ENCODE measurements at regions not wholly inside any gene's neighbourhood (a gene's known extent, or its start where the extent isn't known, plus 50 kb on each side); places are given as distances from the start of the nearest gene placed in this dataset.

DNA sequence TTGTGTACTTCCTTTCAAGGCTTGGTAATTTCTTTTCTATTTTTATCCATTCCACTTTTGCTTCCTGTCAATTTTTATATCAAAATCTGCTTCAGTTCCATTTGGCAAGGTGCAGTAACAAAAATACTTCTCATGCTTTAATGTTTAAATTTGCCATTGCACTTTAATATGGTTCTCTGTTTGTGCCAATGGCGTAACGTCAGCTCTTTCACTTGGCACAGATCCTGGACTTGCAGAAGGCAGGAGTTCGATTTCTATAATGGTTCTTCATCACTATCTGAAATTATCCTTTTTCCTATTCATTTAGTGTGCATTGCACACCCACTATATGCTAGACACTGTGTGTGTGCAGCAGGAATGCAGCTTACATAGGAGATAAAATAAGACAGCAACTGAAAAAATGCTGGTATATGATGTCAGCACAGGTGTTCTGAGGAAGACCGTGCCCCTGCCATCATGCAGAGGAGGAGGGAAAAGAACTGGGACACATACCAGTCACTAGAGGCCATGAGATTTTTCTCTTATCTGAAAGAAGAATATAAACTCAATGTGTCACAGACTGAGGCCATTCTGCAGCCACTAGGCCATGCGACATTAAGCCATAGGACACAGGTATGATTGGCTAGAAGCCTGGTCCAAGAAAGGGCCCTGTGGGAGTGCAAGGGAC, 298.2 kb downstream of the RPAP3 start:
- TF ChIP-seq, protein P1, sequence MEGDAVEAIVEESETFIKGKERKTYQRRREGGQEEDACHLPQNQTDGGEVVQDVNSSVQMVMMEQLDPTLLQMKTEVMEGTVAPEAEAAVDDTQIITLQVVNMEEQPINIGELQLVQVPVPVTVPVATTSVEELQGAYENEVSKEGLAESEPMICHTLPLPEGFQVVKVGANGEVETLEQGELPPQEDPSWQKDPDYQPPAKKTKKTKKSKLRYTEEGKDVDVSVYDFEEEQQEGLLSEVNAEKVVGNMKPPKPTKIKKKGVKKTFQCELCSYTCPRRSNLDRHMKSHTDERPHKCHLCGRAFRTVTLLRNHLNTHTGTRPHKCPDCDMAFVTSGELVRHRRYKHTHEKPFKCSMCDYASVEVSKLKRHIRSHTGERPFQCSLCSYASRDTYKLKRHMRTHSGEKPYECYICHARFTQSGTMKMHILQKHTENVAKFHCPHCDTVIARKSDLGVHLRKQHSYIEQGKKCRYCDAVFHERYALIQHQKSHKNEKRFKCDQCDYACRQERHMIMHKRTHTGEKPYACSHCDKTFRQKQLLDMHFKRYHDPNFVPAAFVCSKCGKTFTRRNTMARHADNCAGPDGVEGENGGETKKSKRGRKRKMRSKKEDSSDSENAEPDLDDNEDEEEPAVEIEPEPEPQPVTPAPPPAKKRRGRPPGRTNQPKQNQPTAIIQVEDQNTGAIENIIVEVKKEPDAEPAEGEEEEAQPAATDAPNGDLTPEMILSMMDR (IDR thresholded peaks at IDR 0.05): no peak
- Mint-ChIP-seq H3K27ac (no peak overlapping the region), H3K36me3 (no peaks in the 10 kb centered on the region), H3K9me3 (peaks cover 0 to 1% (median 0%) of the 10 kb centered on the region in 7 donors), H3K27me3 (ENCODE audit: low read depth in 3 of 3) (peaks cover 1 to 6% (median 5%) of the 10 kb centered on the region in 3 donors), H3K4me3 (no peak overlapping the region), H3K4me1 (peaks cover 3% of the 10 kb centered on the region)
- Histone ChIP-seq H3K79me2 (ENCODE audit: insufficient read depth, low read length) (no peaks in the 10 kb centered on the region), H3K9ac (ENCODE audit: insufficient read depth, low read length, poor library complexity, severe bottlenecking) (no peak overlapping the region), H3K4me1 (ENCODE audit: control insufficient read depth in 1 of 2, insufficient read depth in 2 of 2, low read length in 2 of 2) (no peaks in the 10 kb centered on the region), H3K27me3 (ENCODE audit: control insufficient read depth in 2 of 2, insufficient read depth in 2 of 2, low read length in 2 of 2) (no peaks in the 10 kb centered on the region), H3K4me2 (replicated peaks; ENCODE audit: extremely low read depth, low read length, poor library complexity, severe bottlenecking) (no peak overlapping the region), H2AFZ (ENCODE audit: insufficient read depth, low read depth, low read length, poor library complexity, severe bottlenecking) (no peak overlapping the region), H4K20me1 (ENCODE audit: insufficient read depth, low read length) (no peaks in the 10 kb centered on the region), H3K9me3 (replicated peaks in 1 of 2; ENCODE audit: control insufficient read depth in 1 of 2, insufficient read depth in 1 of 2, low read length in 2 of 2) (no peaks in the 10 kb centered on the region), H3K36me3 (replicated peaks in 1 of 2; ENCODE audit: control insufficient read depth in 1 of 2, insufficient read depth in 2 of 2, low read length in 2 of 2) (no peaks in the 10 kb centered on the region), H3K27ac (ENCODE audit: low read depth in 1 of 2, low read length in 2 of 2) (no peak overlapping the region), H3K4me3 (replicated peaks in 1 of 3; ENCODE audit: low read depth in 2 of 3, low read length in 3 of 3) (no peak overlapping the region)
- no peak for DNase-seq
- intact Hi-C loops (cut with micrococcal nuclease): loop anchor here (5.0 to 10.0 kb wide), 3 partner anchors 53 to 375 kb away; no protein-coding TSS in a partner anchor
- 73% methylated on average over 3 of the region's 5 CpGs for WGBS (ENCODE audit: insufficient coverage)

DNA sequence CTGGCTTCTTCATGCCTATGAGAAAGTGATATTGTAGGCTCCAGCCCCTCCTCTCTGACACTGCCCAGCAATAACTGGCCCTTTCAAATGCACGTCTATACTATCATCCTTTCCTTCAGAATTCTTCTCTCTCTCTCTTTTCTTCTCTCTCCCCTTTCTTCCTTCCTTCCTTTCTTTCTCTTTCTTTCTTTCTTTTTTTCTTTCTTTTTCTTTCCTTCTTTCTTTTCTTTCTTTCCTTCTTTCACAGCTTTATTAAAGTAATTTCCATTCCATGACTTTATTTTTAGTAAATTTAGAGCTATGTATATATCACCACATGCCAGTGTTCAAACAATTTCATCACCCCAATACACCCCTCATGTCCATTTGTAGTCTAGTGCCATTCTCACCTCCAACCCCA, 302.1 kb downstream of the RPAP3 start:
- Histone ChIP-seq H2AFZ (ENCODE audit: insufficient read depth, low read depth, low read length, poor library complexity, severe bottlenecking) (no peak overlapping the region), H3K4me2 (replicated peaks; ENCODE audit: extremely low read depth, low read length, poor library complexity, severe bottlenecking) (no peak overlapping the region), H3K4me3 (replicated peaks in 1 of 3; ENCODE audit: low read depth in 2 of 3, low read length in 3 of 3) (no peak overlapping the region), H4K20me1 (ENCODE audit: insufficient read depth, low read length) (no peaks in the 10 kb centered on the region), H3K27me3 (ENCODE audit: control insufficient read depth in 2 of 2, insufficient read depth in 2 of 2, low read length in 2 of 2) (no peaks in the 10 kb centered on the region), H3K9ac (ENCODE audit: insufficient read depth, low read length, poor library complexity, severe bottlenecking) (no peak overlapping the region), H3K4me1 (ENCODE audit: control insufficient read depth in 1 of 2, insufficient read depth in 2 of 2, low read length in 2 of 2) (peaks cover 0 to 4% of the 10 kb centered on the region in 2 donors), H3K36me3 (replicated peaks in 1 of 2; ENCODE audit: control insufficient read depth in 1 of 2, insufficient read depth in 2 of 2, low read length in 2 of 2) (no peaks in the 10 kb centered on the region), H3K27ac (ENCODE audit: low read depth in 1 of 2, low read length in 2 of 2) (no peak overlapping the region), H3K79me2 (ENCODE audit: insufficient read depth, low read length) (no peaks in the 10 kb centered on the region), H3K9me3 (replicated peaks in 1 of 2; ENCODE audit: control insufficient read depth in 1 of 2, insufficient read depth in 1 of 2, low read length in 2 of 2) (no peaks in the 10 kb centered on the region)
- Mint-ChIP-seq H3K36me3 (no peaks in the 10 kb centered on the region), H3K4me3 (no peak overlapping the region), H3K4me1 (peaks cover 12% of the 10 kb centered on the region), H3K27me3 (ENCODE audit: low read depth in 3 of 3) (peaks cover 0 to 6% (median 2%) of the 10 kb centered on the region in 3 donors), H3K9me3 (peaks cover 4 to 19% (median 7%) of the 10 kb centered on the region in 7 donors), H3K27ac (no peak overlapping the region)
- intact Hi-C loops (cut with micrococcal nuclease): loop anchor here (10.0 kb wide), 2 partner anchors 49 to 199 kb away; no protein-coding TSS in a partner anchor
- TF ChIP-seq, protein P1 (IDR thresholded peaks at IDR 0.05): no peak
- DNase-seq: no peak
- WGBS (ENCODE audit: insufficient coverage): 92% methylated on average over 1 of the region's 1 CpG

Measured in CD14-positive monocyte (primary cell).